ENCODE measurements at regions not wholly inside any gene's neighbourhood (a gene's known extent, or its start where the extent isn't known, plus 50 kb on each side); places are given as distances from the start of the nearest gene placed in this dataset.

DNA sequence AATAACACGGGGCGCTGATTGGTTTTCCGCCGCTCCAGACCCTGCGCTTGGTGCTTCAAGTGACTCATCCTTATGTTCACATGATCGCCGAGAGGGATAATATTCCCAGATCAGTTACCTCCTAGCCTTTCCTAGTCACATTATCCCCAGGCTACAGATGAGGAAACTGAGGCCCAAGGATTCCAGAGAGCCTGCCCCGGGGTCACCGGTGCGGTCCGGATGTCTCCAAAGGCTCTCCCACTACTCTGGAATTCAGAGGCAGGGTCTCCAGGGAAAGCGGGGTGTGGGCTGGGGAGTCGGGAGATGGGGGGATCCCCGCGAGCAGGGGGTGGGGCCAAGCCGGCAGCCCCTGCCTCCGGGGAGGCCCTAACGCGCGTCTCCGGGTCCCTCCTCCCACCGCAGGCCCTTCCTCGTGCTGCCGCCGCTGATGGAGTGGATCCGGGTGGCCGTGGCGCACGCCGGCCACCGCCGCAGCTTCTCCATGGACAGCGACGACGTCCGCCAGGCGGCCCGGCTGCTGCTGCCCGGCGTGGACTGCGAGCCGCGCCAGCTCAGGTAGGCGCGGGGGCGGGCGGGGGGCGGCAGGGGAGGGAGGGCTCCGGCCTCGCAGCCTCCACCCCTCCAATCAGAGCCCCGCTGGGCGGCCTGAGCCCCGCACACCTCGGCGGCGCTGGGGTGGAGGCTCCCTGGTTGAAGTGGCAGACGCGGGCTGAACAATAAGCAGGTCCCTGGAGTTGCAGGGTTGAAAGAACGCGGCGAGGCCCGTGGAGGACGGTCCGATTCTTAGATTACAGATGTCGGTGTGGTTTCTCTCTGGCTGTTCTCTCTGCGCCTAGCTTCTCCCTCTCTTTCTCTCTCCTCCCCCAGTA, 104.6 kb upstream of the PWP1 start:
- no peaks in the 10 kb centered on the region for H3K9me2 ChIP-seq (replicated peaks; ENCODE audit: insufficient read depth)
- H3K79me2 ChIP-seq = no peaks in the 10 kb centered on the region
- H2AFZ ChIP-seq = peak overlapping the region; percentile 40
- DNase-seq (ENCODE audit: low spot score) = peak; percentile 47
- H4K20me1 ChIP-seq (ENCODE audit: insufficient read depth, poor library complexity, severe bottlenecking) = no peaks in the 10 kb centered on the region
- 28% methylated on average over 41 of the region's 66 CpGs for WGBS (ENCODE audit: low lambda C conversion rate, missing lambda C conversion rate)
- no peaks in the 10 kb centered on the region for H3K9me3 ChIP-seq (ENCODE audit: low read depth)
- H3K27me3 ChIP-seq = peaks cover 42% of the 10 kb centered on the region
- H3K4me3 ChIP-seq = no peak overlapping the region
- peaks cover 9% of the 10 kb centered on the region for H3K4me1 ChIP-seq (ENCODE audit: insufficient read depth)
- H3K4me2 ChIP-seq = peak overlapping the region; percentile 91
- no peaks in the 10 kb centered on the region for H3K36me3 ChIP-seq (replicated peaks; ENCODE audit: insufficient read depth, low read depth)
- no peak overlapping the region for H3K27ac ChIP-seq
- TF ChIP-seq EZH2phosphoT487 (IDR thresholded peaks at IDR 0.05; ENCODE audit: low read depth, severe bottlenecking, unreplicated experiment) (no peak), EZH2 (IDR thresholded peaks at IDR 0.05; ENCODE audit: borderline replicate concordance) (no peak)
- TF ChIP-seq, protein P1, sequence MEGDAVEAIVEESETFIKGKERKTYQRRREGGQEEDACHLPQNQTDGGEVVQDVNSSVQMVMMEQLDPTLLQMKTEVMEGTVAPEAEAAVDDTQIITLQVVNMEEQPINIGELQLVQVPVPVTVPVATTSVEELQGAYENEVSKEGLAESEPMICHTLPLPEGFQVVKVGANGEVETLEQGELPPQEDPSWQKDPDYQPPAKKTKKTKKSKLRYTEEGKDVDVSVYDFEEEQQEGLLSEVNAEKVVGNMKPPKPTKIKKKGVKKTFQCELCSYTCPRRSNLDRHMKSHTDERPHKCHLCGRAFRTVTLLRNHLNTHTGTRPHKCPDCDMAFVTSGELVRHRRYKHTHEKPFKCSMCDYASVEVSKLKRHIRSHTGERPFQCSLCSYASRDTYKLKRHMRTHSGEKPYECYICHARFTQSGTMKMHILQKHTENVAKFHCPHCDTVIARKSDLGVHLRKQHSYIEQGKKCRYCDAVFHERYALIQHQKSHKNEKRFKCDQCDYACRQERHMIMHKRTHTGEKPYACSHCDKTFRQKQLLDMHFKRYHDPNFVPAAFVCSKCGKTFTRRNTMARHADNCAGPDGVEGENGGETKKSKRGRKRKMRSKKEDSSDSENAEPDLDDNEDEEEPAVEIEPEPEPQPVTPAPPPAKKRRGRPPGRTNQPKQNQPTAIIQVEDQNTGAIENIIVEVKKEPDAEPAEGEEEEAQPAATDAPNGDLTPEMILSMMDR (IDR thresholded peaks at IDR 0.05; ENCODE audit: poor library complexity) = no peak

DNA sequence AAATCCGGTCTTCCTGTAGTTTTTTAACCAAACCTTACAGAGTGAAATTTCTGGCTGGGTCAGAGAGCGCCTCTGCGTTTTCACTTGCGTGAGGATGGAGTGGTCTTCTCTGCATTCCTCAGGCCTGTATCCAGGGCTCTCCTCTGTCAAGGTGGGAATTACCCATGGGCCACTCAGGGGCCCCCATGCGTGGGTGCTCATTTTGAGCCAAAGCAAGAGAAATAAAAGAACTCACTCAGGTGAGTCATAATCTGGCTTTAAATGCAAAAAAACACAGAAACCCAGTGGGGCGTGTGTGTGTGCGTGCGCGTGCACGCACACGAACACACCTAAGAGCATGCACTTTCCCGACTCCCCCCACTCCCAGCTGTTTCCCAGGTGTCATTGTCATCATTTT, 104.0 kb upstream of the PWP1 start:
- WGBS (ENCODE audit: low lambda C conversion rate, missing lambda C conversion rate) = 74% methylated on average over 12 of the region's 12 CpGs
- no peaks in the 10 kb centered on the region for H3K9me3 ChIP-seq (ENCODE audit: low read depth)
- H3K36me3 ChIP-seq (replicated peaks; ENCODE audit: insufficient read depth, low read depth) = no peaks in the 10 kb centered on the region
- peak overlapping the region; percentile 40 for H2AFZ ChIP-seq
- no peaks in the 10 kb centered on the region for H4K20me1 ChIP-seq (ENCODE audit: insufficient read depth, poor library complexity, severe bottlenecking)
- no peak overlapping the region for H3K27ac ChIP-seq
- H3K4me2 ChIP-seq = peak overlapping the region; percentile 91
- peaks cover 9% of the 10 kb centered on the region for H3K4me1 ChIP-seq (ENCODE audit: insufficient read depth)
- H3K9me2 ChIP-seq (replicated peaks; ENCODE audit: insufficient read depth) = no peaks in the 10 kb centered on the region
- H3K27me3 ChIP-seq = peaks cover 42% of the 10 kb centered on the region
- no peaks in the 10 kb centered on the region for H3K79me2 ChIP-seq
- no peak for DNase-seq (ENCODE audit: low spot score)
- TF ChIP-seq EZH2phosphoT487 (IDR thresholded peaks at IDR 0.05; ENCODE audit: low read depth, severe bottlenecking, unreplicated experiment) (no peak), EZH2 (IDR thresholded peaks at IDR 0.05; ENCODE audit: borderline replicate concordance) (no peak)
- no peak overlapping the region for H3K4me3 ChIP-seq

DNA sequence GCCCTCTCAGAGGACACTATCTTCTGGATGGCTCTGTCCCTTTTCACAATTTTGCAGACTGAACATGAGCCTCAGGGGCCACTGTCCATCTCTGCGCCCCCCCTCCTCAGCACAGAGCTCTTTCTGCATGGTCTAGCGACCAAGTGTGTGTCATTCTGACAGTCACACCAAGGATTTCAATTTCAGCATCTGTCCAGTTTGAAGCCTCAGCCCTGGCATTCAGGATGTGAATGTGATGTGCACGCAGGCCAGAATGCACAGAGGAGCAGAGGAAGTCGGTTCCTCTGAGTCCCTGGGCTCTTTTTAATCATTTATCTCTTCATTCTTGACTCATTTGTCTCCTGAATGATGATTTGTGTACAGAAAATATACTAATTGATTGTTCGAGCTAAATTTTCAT, 102.0 kb upstream of the PWP1 start:
- Histone ChIP-seq H2AFZ (no peak overlapping the region), H3K27ac (no peak overlapping the region), H3K79me2 (no peaks in the 10 kb centered on the region), H3K4me3 (no peak overlapping the region), H3K9me2 (replicated peaks; ENCODE audit: insufficient read depth) (no peaks in the 10 kb centered on the region), H4K20me1 (ENCODE audit: insufficient read depth, poor library complexity, severe bottlenecking) (no peaks in the 10 kb centered on the region), H3K4me2 (no peak overlapping the region), H3K36me3 (replicated peaks; ENCODE audit: insufficient read depth, low read depth) (no peaks in the 10 kb centered on the region), H3K4me1 (ENCODE audit: insufficient read depth) (peaks cover 9% of the 10 kb centered on the region), H3K9me3 (ENCODE audit: low read depth) (no peaks in the 10 kb centered on the region), H3K27me3 (peaks cover 42% of the 10 kb centered on the region)
- WGBS (ENCODE audit: low lambda C conversion rate, missing lambda C conversion rate) = 93% methylated on average over 5 of the region's 5 CpGs
- TF ChIP-seq, protein P1 (IDR thresholded peaks at IDR 0.05; ENCODE audit: poor library complexity) = no peak
- TF ChIP-seq EZH2 (IDR thresholded peaks at IDR 0.05; ENCODE audit: borderline replicate concordance) = no peak
- no peak for TF ChIP-seq EZH2phosphoT487 (IDR thresholded peaks at IDR 0.05; ENCODE audit: low read depth, severe bottlenecking, unreplicated experiment)
- DNase-seq (ENCODE audit: low spot score) = no peak

DNA sequence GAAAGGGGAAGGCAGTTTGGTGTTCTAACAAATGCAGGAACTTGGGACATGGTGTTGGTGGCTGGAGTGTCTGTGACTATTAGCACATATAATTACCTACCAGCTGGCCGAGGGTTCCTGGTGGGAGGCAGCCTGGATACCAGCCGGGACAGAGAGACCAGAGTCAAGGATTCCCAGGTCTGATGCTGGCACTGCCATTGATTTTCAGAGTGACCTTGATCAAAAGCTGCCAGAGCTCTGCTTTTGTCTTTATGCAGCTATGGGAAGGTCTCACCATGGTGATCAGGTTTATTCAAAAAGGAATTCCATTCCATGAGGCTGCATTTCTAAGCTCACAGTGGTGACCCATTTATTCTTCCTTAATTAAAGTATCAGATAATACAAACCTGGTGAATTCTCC, 101.0 kb upstream of the PWP1 start:
- TF ChIP-seq EZH2 (IDR thresholded peaks at IDR 0.05; ENCODE audit: borderline replicate concordance) (no peak), EZH2phosphoT487 (IDR thresholded peaks at IDR 0.05; ENCODE audit: low read depth, severe bottlenecking, unreplicated experiment) (no peak)
- TF ChIP-seq, protein P1 (IDR thresholded peaks at IDR 0.05; ENCODE audit: poor library complexity) = no peak
- H3K4me1 ChIP-seq (ENCODE audit: insufficient read depth) = peaks cover 9% of the 10 kb centered on the region
- H3K27me3 ChIP-seq = peaks cover 34% of the 10 kb centered on the region
- H3K9me2 ChIP-seq (replicated peaks; ENCODE audit: insufficient read depth) = no peaks in the 10 kb centered on the region
- no peaks in the 10 kb centered on the region for H4K20me1 ChIP-seq (ENCODE audit: insufficient read depth, poor library complexity, severe bottlenecking)
- H3K4me3 ChIP-seq = no peak overlapping the region
- no peak overlapping the region for H3K4me2 ChIP-seq
- DNase-seq (ENCODE audit: low spot score) = no peak
- WGBS (ENCODE audit: low lambda C conversion rate, missing lambda C conversion rate) = 68% methylated on average over 2 of the region's 2 CpGs
- no peaks in the 10 kb centered on the region for H3K9me3 ChIP-seq (ENCODE audit: low read depth)
- no peaks in the 10 kb centered on the region for H3K36me3 ChIP-seq (replicated peaks; ENCODE audit: insufficient read depth, low read depth)
- H2AFZ ChIP-seq = no peak overlapping the region
- no peaks in the 10 kb centered on the region for H3K79me2 ChIP-seq
- no peak overlapping the region for H3K27ac ChIP-seq
